GM06990 (cell line): ENCODE measurements at regions not wholly inside any gene's neighbourhood (a gene's known extent, or its start where the extent isn't known, plus 50 kb on each side); places are given as distances from the start of the nearest gene placed in this dataset.
A peak's percentile ranks its signal among the peaks of the same experiment; 100 is the strongest.

Source experiments
- DNase-seq: peaks from one replicate; pipeline ENCODE4 v3.0.0-alpha.2; 2011; ENCODE audit not compliant: insufficient read length; ENCODE audit errors: extremely low read depth
- H3K27me3 ChIP-seq: replicated peaks from 2 replicates; pipeline ENCODE4 v1.6.0; 2011; ENCODE audit warnings: low read length; ENCODE audit not compliant: control insufficient read depth, insufficient read depth
- H3K36me3 ChIP-seq: 2 replicates; pipeline ENCODE4 v1.5.1; 2011; ENCODE audit warnings: low read length; ENCODE audit not compliant: control insufficient read depth, insufficient read depth
- H3K4me3 ChIP-seq: replicated peaks from 2 replicates; pipeline ENCODE4 v1.5.1; 2011; ENCODE audit warnings: low read depth, mild to moderate bottlenecking, control low read depth, low read length
- CTCF ChIP-seq: IDR thresholded peaks from 2 replicates; pipeline ENCODE4 v1.5.1; 2011; ENCODE audit warnings: low read length, control low read depth, mild to moderate bottlenecking, inconsistent platforms; ENCODE audit not compliant: insufficient read depth, poor library complexity, severe bottlenecking

- DNase-seq: no peak
- no peak for TF ChIP-seq CTCF
- Histone ChIP-seq H3K27me3 (no peaks in the 10 kb centered on the region; the same call in 1 of the 2 replicates), H3K4me3 (no peak overlapping the region), H3K36me3 (no peaks in the 10 kb centered on the region)
Measured at GRCh38 chr13:31081316-31081715, 80.4 kb downstream of the HSPH1 start.

GRCh38 chr13:31074756-31075155 is 86.9 kb downstream of the HSPH1 start:
- Histone ChIP-seq H3K36me3 (no peaks in the 10 kb centered on the region), H3K27me3 (no peaks in the 10 kb centered on the region), H3K4me3 (no peak overlapping the region)
- TF ChIP-seq CTCF: no peak
- no peak for DNase-seq

DNA sequence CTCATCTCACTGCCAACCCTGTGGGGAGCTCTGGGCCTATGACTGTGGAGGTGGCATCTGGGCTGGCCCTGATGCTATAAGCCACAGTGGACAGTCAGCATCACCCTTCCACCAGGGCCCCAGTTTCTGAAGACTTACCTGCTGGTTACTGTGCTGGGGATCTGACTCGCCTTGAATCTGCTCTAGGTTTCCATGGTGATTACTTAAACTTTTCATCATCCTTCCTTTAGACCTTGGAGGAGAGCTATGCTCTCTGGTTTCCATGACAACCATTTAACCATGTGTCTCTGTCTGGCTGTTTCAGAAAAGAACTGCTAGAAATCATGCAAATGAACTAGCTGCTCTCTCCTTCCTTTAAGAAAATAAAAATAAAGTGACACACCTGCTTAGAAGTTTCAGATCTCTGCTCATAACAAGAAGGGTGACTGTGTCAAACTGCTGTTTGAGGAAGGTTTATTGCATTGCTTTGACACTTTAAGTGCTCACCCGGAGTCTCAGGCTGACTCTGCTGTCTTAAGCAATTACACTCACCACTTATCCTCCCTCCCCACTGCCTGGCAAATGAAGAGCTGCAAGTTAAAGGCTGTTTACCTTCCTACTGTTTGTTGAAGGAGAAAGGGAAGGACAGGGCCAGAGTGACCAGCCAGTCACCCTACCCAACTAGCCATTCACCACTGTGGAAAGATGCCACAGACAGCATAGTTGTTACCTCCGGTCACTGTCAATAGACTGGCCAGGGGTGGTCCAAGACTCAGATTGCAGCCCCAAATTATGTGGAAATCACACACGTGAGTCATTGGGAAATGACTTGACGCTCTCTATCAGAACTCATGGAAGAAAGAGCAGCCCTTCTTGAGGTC is 87.6 kb downstream of the HSPH1 start:
- TF ChIP-seq CTCF: no peak
- Histone ChIP-seq H3K4me3 (no peak overlapping the region), H3K27me3 (no peaks in the 10 kb centered on the region), H3K36me3 (no peaks in the 10 kb centered on the region)
- peak; percentile 73 for DNase-seq

GRCh38 chr13:31072041-31072440 is 89.7 kb downstream of the HSPH1 start:
- H3K36me3 ChIP-seq: no peaks in the 10 kb centered on the region
- H3K27me3 ChIP-seq: no peaks in the 10 kb centered on the region; the same call in 1 of the 2 replicates
- TF ChIP-seq CTCF: no peak
- DNase-seq: no peak
- no peak overlapping the region for H3K4me3 ChIP-seq

- no peaks in the 10 kb centered on the region; the same call in 1 of the 2 replicates for H3K27me3 ChIP-seq
- H3K4me3 ChIP-seq: no peak overlapping the region
- TF ChIP-seq CTCF: no peak
- H3K36me3 ChIP-seq: no peaks in the 10 kb centered on the region
- no peak for DNase-seq
Measured at GRCh38 chr13:31069808-31070534, 91.7 kb downstream of the HSPH1 start.
